Uterus (tissue), 2 donors: ENCODE measurements at regions not wholly inside any gene's neighbourhood (a gene's known extent, or its start where the extent isn't known, plus 50 kb on each side); places are given as distances from the start of the nearest gene placed in this dataset.

ENCODE experiments used
- POLR2A ChIP-seq, 2 donors: fragments of 450-650 bp; IDR thresholded peaks; one replicate each; pipeline ENCODE4 v1.6.1; 2016; ENCODE audit warnings: antibody characterized with exemption in 2 of 2, mild to moderate bottlenecking in 1 of 2, moderate library complexity in 1 of 2
- TF ChIP-seq, protein P1 (sequence below), 4 experiments: fragments of 200-600 bp in 2 of 4; fragments of 450-650 bp in 2 of 4; sonication (generic) in 2 of 4; IDR thresholded peaks; one replicate each; pipeline ENCODE4 v1.5.1; 2016 to 2019; ENCODE audit warnings: antibody characterized with exemption in 4 of 4, mild to moderate bottlenecking in 2 of 4, moderate library complexity in 1 of 4

DNA sequence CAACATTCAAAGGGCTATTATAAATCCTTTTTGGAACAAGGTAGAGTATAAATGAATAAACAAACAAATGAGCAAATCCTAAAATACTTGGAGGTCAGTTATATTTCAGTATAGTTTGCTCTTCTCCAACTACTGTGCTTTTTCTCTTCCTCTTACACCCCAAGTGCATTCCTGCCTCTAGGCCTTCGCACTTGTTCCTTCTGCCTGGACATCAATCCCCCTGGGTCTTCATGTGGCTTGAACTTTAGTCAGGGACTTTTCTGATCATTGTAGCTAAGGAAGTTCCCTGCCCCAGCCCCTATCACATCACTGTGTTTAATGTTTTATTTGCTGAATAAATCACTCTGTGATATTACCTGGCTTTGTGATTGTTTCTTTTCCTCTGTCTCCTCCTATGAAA is 418.2 kb upstream of the HNRNPA3 start:
- TF ChIP-seq, protein P1, sequence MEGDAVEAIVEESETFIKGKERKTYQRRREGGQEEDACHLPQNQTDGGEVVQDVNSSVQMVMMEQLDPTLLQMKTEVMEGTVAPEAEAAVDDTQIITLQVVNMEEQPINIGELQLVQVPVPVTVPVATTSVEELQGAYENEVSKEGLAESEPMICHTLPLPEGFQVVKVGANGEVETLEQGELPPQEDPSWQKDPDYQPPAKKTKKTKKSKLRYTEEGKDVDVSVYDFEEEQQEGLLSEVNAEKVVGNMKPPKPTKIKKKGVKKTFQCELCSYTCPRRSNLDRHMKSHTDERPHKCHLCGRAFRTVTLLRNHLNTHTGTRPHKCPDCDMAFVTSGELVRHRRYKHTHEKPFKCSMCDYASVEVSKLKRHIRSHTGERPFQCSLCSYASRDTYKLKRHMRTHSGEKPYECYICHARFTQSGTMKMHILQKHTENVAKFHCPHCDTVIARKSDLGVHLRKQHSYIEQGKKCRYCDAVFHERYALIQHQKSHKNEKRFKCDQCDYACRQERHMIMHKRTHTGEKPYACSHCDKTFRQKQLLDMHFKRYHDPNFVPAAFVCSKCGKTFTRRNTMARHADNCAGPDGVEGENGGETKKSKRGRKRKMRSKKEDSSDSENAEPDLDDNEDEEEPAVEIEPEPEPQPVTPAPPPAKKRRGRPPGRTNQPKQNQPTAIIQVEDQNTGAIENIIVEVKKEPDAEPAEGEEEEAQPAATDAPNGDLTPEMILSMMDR (IDR thresholded peaks at IDR 0.05): no peak
- no peak for TF ChIP-seq POLR2A (IDR thresholded peaks at IDR 0.05)
